Trophoblast cell (in vitro differentiated cells and primary cell): ENCODE measurements at regions not wholly inside any gene's neighbourhood (a gene's known extent, or its start where the extent isn't known, plus 50 kb on each side); places are given as distances from the start of the nearest gene placed in this dataset.
"Not testable (repeated sequence)": the region's sequence is repeated elsewhere in the genome, so short reads cannot be mapped to it uniquely, and the experiment has no call there.

Experiments
- DNase-seq, 2 donors: peaks; one replicate each; pipeline ENCODE4 v3.0.0-alpha.2; 2016
- H2AFZ ChIP-seq: 2 replicates; pipeline ENCODE4 v1.6.1; 2013; ENCODE audit warnings: low read length, moderate library complexity, mild to moderate bottlenecking; ENCODE audit not compliant: insufficient read depth, poor library complexity
- H2AK5ac ChIP-seq: 2 replicates; pipeline ENCODE4 v1.6.1; 2013; ENCODE audit warnings: mild to moderate bottlenecking, low read length
- H2BK120ac ChIP-seq: 2 replicates; pipeline ENCODE4 v1.6.1; 2013; ENCODE audit warnings: low read length, mild to moderate bottlenecking, moderate library complexity; ENCODE audit not compliant: insufficient read depth, poor library complexity
- H2BK12ac ChIP-seq: 2 replicates; pipeline ENCODE4 v1.6.1; 2013; ENCODE audit warnings: mild to moderate bottlenecking, low read length, moderate library complexity
- H2BK5ac ChIP-seq: 2 replicates; pipeline ENCODE4 v1.6.1; 2013; ENCODE audit warnings: low read length, low read depth, moderate library complexity, mild to moderate bottlenecking; ENCODE audit not compliant: poor library complexity
- H3K14ac ChIP-seq: 2 replicates; pipeline ENCODE4 v1.6.1; 2013; ENCODE audit warnings: mild to moderate bottlenecking, low read length
- H3K18ac ChIP-seq: 2 replicates; pipeline ENCODE4 v1.6.1; 2013; ENCODE audit warnings: mild to moderate bottlenecking, low read length
- H3K23ac ChIP-seq: 2 replicates; pipeline ENCODE4 v1.6.1; 2013; ENCODE audit warnings: low read length
- H3K27ac ChIP-seq: 2 replicates; pipeline ENCODE4 v1.5.1; 2013; ENCODE audit warnings: low read depth, mild to moderate bottlenecking, inconsistent platforms, low read length, moderate library complexity
- H3K27me3 ChIP-seq: 2 replicates; pipeline ENCODE4 v1.6.1; 2013; ENCODE audit warnings: inconsistent platforms, mild to moderate bottlenecking, low read length, moderate library complexity; ENCODE audit not compliant: insufficient read depth
- H3K36me3 ChIP-seq, 2 experiments: 1 replicate in 1 of 2; 2 replicates in 1 of 2; pipeline ENCODE4 v1.6.1; 2013; ENCODE audit warnings: low read length in 2 of 2, mild to moderate bottlenecking in 2 of 2, moderate library complexity in 1 of 2; ENCODE audit not compliant: insufficient read depth in 2 of 2, control insufficient read depth in 1 of 2
- H3K4ac ChIP-seq: 2 replicates; pipeline ENCODE4 v1.6.1; 2013; ENCODE audit warnings: low read depth, mild to moderate bottlenecking, low read length, moderate library complexity
- H3K4me1 ChIP-seq, 2 experiments: 1 replicate in 1 of 2; 2 replicates in 1 of 2; pipeline ENCODE4 v1.6.1; 2013; ENCODE audit warnings: low read length in 2 of 2, mild to moderate bottlenecking in 2 of 2, moderate library complexity in 1 of 2; ENCODE audit not compliant: insufficient read depth in 2 of 2, control insufficient read depth in 1 of 2
- H3K4me2 ChIP-seq: 2 replicates; pipeline ENCODE4 v1.6.1; 2013; ENCODE audit warnings: inconsistent platforms, mild to moderate bottlenecking, low read length, moderate library complexity
- H3K4me3 ChIP-seq: 2 replicates; pipeline ENCODE4 v1.5.1; 2013; ENCODE audit warnings: mild to moderate bottlenecking, low read depth, low read length, inconsistent platforms
- H3K79me1 ChIP-seq: one replicate; pipeline ENCODE4 v1.6.1; 2013; ENCODE audit warnings: low read length
- H3K79me2 ChIP-seq: 2 replicates; pipeline ENCODE4 v1.6.1; 2013; ENCODE audit warnings: low read length, mild to moderate bottlenecking; ENCODE audit not compliant: control insufficient read depth, insufficient read depth, poor library complexity
- H3K9ac ChIP-seq: 2 replicates; pipeline ENCODE4 v1.6.1; 2013; ENCODE audit warnings: mild to moderate bottlenecking, low read length
- H3K9me3 ChIP-seq: 2 replicates; pipeline ENCODE4 v1.6.1; 2013; ENCODE audit warnings: low read depth, mild to moderate bottlenecking, control low read depth, inconsistent platforms, low read length; ENCODE audit not compliant: insufficient read depth
- H4K12ac ChIP-seq: 2 replicates; pipeline ENCODE4 v1.6.1; 2013; ENCODE audit warnings: low read depth, mild to moderate bottlenecking, low read length, moderate library complexity
- H4K8ac ChIP-seq: 2 replicates; pipeline ENCODE4 v1.6.1; 2013; ENCODE audit warnings: low read depth, mild to moderate bottlenecking, low read length, moderate library complexity
- H4K91ac ChIP-seq: one replicate; pipeline ENCODE4 v1.6.1; 2013; ENCODE audit warnings: low read depth, mild to moderate bottlenecking, low read length, moderate library complexity
- WGBS: extraction: QIAGEN DNeasy Blood & Tissue Kit; methylation state at CpG from one replicate; pipeline ENCODE4 v1.1.7; 2013; ENCODE audit warnings: missing lambda C conversion rate; ENCODE audit not compliant: insufficient read length, insufficient coverage; ENCODE audit errors: extremely low coverage; 5-methylcytosine and 5-hydroxymethylcytosine counted together

- H3K14ac ChIP-seq, H3K9ac ChIP-seq, H2AK5ac ChIP-seq, H4K12ac ChIP-seq, DNase-seq, H3K79me1 ChIP-seq, H2BK120ac ChIP-seq, H3K4ac ChIP-seq, H3K36me3 ChIP-seq, H2BK12ac ChIP-seq, H3K27me3 ChIP-seq, H3K4me3 ChIP-seq, H3K4me2 ChIP-seq, H4K91ac ChIP-seq, H2AFZ ChIP-seq, H3K79me2 ChIP-seq, H3K18ac ChIP-seq, H4K8ac ChIP-seq, H3K27ac ChIP-seq, H3K23ac ChIP-seq, H3K9me3 ChIP-seq, H2BK5ac ChIP-seq: not testable (repeated sequence)
- WGBS: no CpG with 5 or more reads among the region's 21 CpGs
- peaks cover 6 to 12% of the 10 kb centered on the region in 2 experiments for H3K4me1 ChIP-seq
Measured at GRCh38 chr2:131813378-131813777, 285.7 kb downstream of the CCDC74A start.

- not testable (repeated sequence) for H3K36me3 ChIP-seq, H3K9ac ChIP-seq, H2BK5ac ChIP-seq, H4K8ac ChIP-seq, H2BK120ac ChIP-seq, H3K4me2 ChIP-seq, H3K27me3 ChIP-seq, H2AFZ ChIP-seq, H2BK12ac ChIP-seq, DNase-seq, H3K79me1 ChIP-seq, H3K4me3 ChIP-seq, H3K14ac ChIP-seq, H3K4ac ChIP-seq, H3K23ac ChIP-seq, H3K79me2 ChIP-seq, H2AK5ac ChIP-seq, H3K27ac ChIP-seq, H3K9me3 ChIP-seq, H4K12ac ChIP-seq, H3K18ac ChIP-seq
- H3K4me1 ChIP-seq: peaks cover 6 to 14% of the 10 kb centered on the region in 2 experiments
- H4K91ac ChIP-seq: peak overlapping the region; percentile 18
- WGBS: no CpG with 5 or more reads among the region's 4 CpGs
Measured at GRCh38 chr2:131818267-131818973, 290.7 kb downstream of the CCDC74A start.

- H3K36me3 ChIP-seq, H2BK12ac ChIP-seq, H2AFZ ChIP-seq, H2BK120ac ChIP-seq, H3K23ac ChIP-seq, H2BK5ac ChIP-seq, H3K27ac ChIP-seq, H3K79me2 ChIP-seq, H3K9ac ChIP-seq, H3K27me3 ChIP-seq, H4K91ac ChIP-seq, H3K4me3 ChIP-seq, H3K9me3 ChIP-seq, H3K4me2 ChIP-seq, DNase-seq, H3K14ac ChIP-seq, H3K18ac ChIP-seq, H4K12ac ChIP-seq, H3K4ac ChIP-seq, H4K8ac ChIP-seq, H2AK5ac ChIP-seq, H3K4me1 ChIP-seq, H3K79me1 ChIP-seq: not testable (repeated sequence)
- WGBS: no CpG with 5 or more reads among the region's 3 CpGs
Measured at GRCh38 chr2:131822237-131822721, 294.6 kb downstream of the CCDC74A start.

- not testable (repeated sequence) for H2BK5ac ChIP-seq, H3K9me3 ChIP-seq, DNase-seq, H3K27me3 ChIP-seq, H2AK5ac ChIP-seq, H2BK12ac ChIP-seq, H3K9ac ChIP-seq, H4K91ac ChIP-seq, H4K12ac ChIP-seq, H3K79me1 ChIP-seq, H3K36me3 ChIP-seq, H3K14ac ChIP-seq, H3K18ac ChIP-seq, H3K79me2 ChIP-seq, H2BK120ac ChIP-seq, H3K4ac ChIP-seq, H3K4me2 ChIP-seq, H3K4me1 ChIP-seq, H2AFZ ChIP-seq, H3K27ac ChIP-seq, H4K8ac ChIP-seq, H3K4me3 ChIP-seq, H3K23ac ChIP-seq
- no CpG with 5 or more reads among the region's 2 CpGs for WGBS
Measured at GRCh38 chr2:131823058-131823457, 295.4 kb downstream of the CCDC74A start.
